Effector memory CD8-positive, alpha-beta T cell (primary cell): ENCODE measurements at regions not wholly inside any gene's neighbourhood (a gene's known extent, or its start where the extent isn't known, plus 50 kb on each side); places are given as distances from the start of the nearest gene placed in this dataset.

Source experiments
- ATAC-seq: fragments of 150-1000 bp; cut with Tn5 transposase; replicated peaks from 2 replicates; pipeline ENCODE4 v1.10.0; 2021; ENCODE audit warnings: mild to moderate bottlenecking, moderate library complexity
- DNase-seq, 3 experiments: peaks; one replicate each; pipeline ENCODE4 v3.0.0; 2021
- H3K27ac Mint-ChIP-seq, 2 donors: one replicate each; pipeline ENCODE4 v1.8.0; 2022; ENCODE audit warnings: mild to moderate bottlenecking in 2 of 2, mixed read lengths in 2 of 2, moderate library complexity in 2 of 2
- H3K27me3 Mint-ChIP-seq, 2 donors: one replicate each; pipeline ENCODE4 v1.8.0; 2022; ENCODE audit warnings: mixed read lengths in 2 of 2
- H3K36me3 Mint-ChIP-seq: one replicate; pipeline ENCODE4 v1.8.0; 2022; ENCODE audit warnings: mild to moderate bottlenecking, moderate library complexity, mixed read lengths; ENCODE audit not compliant: insufficient read depth
- H3K4me1 Mint-ChIP-seq, 2 donors: one replicate each; pipeline ENCODE4 v1.8.0; 2022; ENCODE audit warnings: low read depth in 2 of 2, mixed read lengths in 2 of 2
- H3K4me3 Mint-ChIP-seq, 2 donors: one replicate each; pipeline ENCODE4 v1.8.0; 2022; ENCODE audit warnings: mild to moderate bottlenecking in 2 of 2, mixed read lengths in 2 of 2, moderate library complexity in 2 of 2
- H3K9me3 Mint-ChIP-seq, 2 donors: one replicate each; pipeline ENCODE4 v1.8.0; 2022; ENCODE audit warnings: mixed read lengths in 2 of 2

DNA sequence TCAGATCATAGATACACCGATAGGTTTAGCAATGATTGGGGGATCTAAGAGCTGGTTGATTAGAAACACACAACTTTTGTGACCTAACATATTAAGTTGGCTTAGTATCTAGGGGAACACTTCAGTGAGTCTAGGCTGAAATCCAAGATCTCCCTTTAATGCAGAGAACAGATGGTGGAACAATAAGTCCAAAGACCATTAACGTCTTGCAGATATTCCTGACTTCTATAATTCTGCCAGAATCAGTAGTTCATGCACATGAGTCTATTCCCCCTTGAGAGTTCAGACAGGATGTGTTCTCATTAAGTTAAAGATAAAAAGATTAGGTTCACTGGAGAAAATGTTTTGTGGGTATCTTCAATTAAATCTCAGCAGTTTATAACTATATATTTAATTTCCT is 506.5 kb downstream of the TSN start:
- Mint-ChIP-seq H3K36me3 (no peaks in the 10 kb centered on the region), H3K27ac (no peak overlapping the region), H3K4me3 (no peak overlapping the region), H3K27me3 (no peaks in the 10 kb centered on the region), H3K4me1 (no peaks in the 10 kb centered on the region), H3K9me3 (no peaks in the 10 kb centered on the region)
- ATAC-seq (no peak), DNase-seq (no peak)

GRCh38 chr2:122263746-122264145 is 508.3 kb downstream of the TSN start:
- H3K9me3 Mint-ChIP-seq: no peaks in the 10 kb centered on the region
- ATAC-seq (no peak), DNase-seq (no peak)
- no peaks in the 10 kb centered on the region for H3K36me3 Mint-ChIP-seq
- no peaks in the 10 kb centered on the region for H3K27me3 Mint-ChIP-seq
- H3K27ac Mint-ChIP-seq: no peak overlapping the region
- no peaks in the 10 kb centered on the region for H3K4me1 Mint-ChIP-seq
- no peak overlapping the region for H3K4me3 Mint-ChIP-seq

- Mint-ChIP-seq H3K36me3 (no peaks in the 10 kb centered on the region), H3K27ac (no peak overlapping the region), H3K4me3 (no peak overlapping the region), H3K9me3 (no peaks in the 10 kb centered on the region), H3K4me1 (no peaks in the 10 kb centered on the region), H3K27me3 (no peaks in the 10 kb centered on the region)
- no peak for ATAC-seq
- DNase-seq: no peak
Measured at GRCh38 chr2:122266636-122267035, 511.2 kb downstream of the TSN start.

- no peak for ATAC-seq
- no peak overlapping the region for H3K4me3 Mint-ChIP-seq
- no peak for DNase-seq
- H3K4me1 Mint-ChIP-seq: no peaks in the 10 kb centered on the region
- H3K36me3 Mint-ChIP-seq: no peaks in the 10 kb centered on the region
- no peak overlapping the region for H3K27ac Mint-ChIP-seq
- no peaks in the 10 kb centered on the region for H3K27me3 Mint-ChIP-seq
- no peaks in the 10 kb centered on the region for H3K9me3 Mint-ChIP-seq
Measured at GRCh38 chr2:122267947-122268346, 512.5 kb downstream of the TSN start.

GRCh38 chr2:122273785-122274419 is 518.5 kb downstream of the TSN start:
- Mint-ChIP-seq H3K27ac (no peak overlapping the region), H3K4me3 (no peak overlapping the region), H3K4me1 (no peaks in the 10 kb centered on the region), H3K27me3 (no peaks in the 10 kb centered on the region), H3K9me3 (peaks cover 8 to 13% of the 10 kb centered on the region in 2 donors), H3K36me3 (no peaks in the 10 kb centered on the region)
- ATAC-seq (no peak), DNase-seq (no peak)

DNA sequence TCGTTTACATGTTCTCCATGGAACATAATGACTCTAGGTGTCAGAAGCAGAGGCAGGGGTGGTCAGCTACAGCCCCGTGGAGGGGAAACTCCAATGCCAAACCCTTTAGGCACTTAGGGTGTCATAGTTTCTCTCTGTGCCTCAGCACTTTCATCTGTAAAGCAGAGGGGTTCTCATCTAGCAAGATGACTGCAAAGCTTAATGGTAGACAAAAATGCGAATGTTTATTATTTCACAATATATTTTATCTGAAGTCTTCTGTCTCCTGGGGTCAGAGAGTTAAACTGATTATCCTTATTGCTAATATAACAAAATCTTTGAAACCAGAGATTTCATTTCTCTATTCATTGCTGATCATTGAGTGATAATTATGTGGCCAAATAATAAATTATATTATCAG is 522.5 kb downstream of the TSN start:
- Mint-ChIP-seq H3K27me3 (no peaks in the 10 kb centered on the region), H3K4me1 (no peaks in the 10 kb centered on the region), H3K4me3 (no peak overlapping the region), H3K27ac (no peak overlapping the region), H3K9me3 (peaks cover 15 to 35% of the 10 kb centered on the region in 2 donors), H3K36me3 (no peaks in the 10 kb centered on the region)
- DNase-seq: no peak
- no peak for ATAC-seq

DNA sequence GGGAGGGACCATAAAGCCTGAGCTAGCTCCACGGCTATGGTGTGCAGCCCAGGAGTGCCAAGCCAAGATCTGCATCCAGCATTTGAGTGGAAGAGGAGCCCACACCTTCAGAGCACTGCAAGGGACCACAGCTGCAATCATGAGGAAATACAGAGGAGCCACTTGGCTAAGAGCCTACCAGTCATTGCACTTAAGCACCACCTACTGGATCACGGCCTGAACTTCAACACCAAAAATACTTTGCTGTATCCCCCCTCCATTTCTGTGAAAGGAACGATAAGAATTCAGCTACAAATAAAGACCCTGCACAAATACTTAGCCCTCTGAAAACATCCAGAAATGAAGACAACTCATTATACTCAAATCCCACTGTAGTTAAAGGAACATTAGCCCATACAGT is 545.3 kb downstream of the TSN start:
- Mint-ChIP-seq H3K36me3 (no peaks in the 10 kb centered on the region), H3K4me3 (no peak overlapping the region), H3K27me3 (no peaks in the 10 kb centered on the region), H3K27ac (no peak overlapping the region), H3K4me1 (no peaks in the 10 kb centered on the region), H3K9me3 (peaks cover 7 to 25% of the 10 kb centered on the region in 2 donors)
- ATAC-seq: no peak
- DNase-seq: no peak

GRCh38 chr2:122307763-122308162 is 552.3 kb downstream of the TSN start:
- H3K9me3 Mint-ChIP-seq: no peaks in the 10 kb centered on the region
- no peaks in the 10 kb centered on the region for H3K4me1 Mint-ChIP-seq
- H3K27ac Mint-ChIP-seq: no peak overlapping the region
- H3K27me3 Mint-ChIP-seq: no peaks in the 10 kb centered on the region
- DNase-seq (no peak), ATAC-seq (no peak)
- no peaks in the 10 kb centered on the region for H3K36me3 Mint-ChIP-seq
- H3K4me3 Mint-ChIP-seq: no peak overlapping the region

DNA sequence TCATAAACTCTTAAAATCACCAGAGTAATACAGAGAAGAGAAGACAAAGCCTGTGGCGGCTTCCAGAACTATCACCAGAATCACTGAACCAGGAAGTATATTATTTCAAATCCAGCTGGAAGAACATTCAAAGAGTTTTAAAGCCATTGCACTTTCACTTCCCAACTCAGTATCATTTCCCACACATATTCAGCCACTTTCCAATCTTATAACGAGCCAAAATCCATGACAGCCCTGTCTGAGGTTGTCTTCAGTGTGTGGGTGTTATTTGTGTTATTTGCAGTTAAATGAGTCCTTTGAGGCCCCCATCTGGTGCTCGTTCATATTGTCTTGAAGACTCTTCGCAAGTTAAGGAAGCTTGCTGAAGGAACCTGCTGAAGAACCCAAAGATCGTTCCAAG is 559.9 kb downstream of the TSN start:
- Mint-ChIP-seq H3K27ac (no peak overlapping the region), H3K36me3 (no peaks in the 10 kb centered on the region), H3K9me3 (peaks cover 6 to 8% of the 10 kb centered on the region in 2 donors), H3K4me3 (no peak overlapping the region), H3K27me3 (no peaks in the 10 kb centered on the region), H3K4me1 (no peaks in the 10 kb centered on the region)
- no peak for ATAC-seq
- no peak for DNase-seq

GRCh38 chr2:122319539-122320132 is 564.2 kb downstream of the TSN start:
- Mint-ChIP-seq H3K27ac (no peak overlapping the region), H3K4me3 (no peak overlapping the region)
- DNase-seq: no peak

GRCh38 chr2:122322815-122323214 is 567.4 kb downstream of the TSN start:
- Mint-ChIP-seq H3K27ac (no peak overlapping the region), H3K4me3 (no peak overlapping the region), H3K27me3 (no peaks in the 10 kb centered on the region), H3K9me3 (peaks cover under 1 to 3% of the 10 kb centered on the region in 2 donors), H3K36me3 (no peaks in the 10 kb centered on the region), H3K4me1 (no peaks in the 10 kb centered on the region)
- no peak for DNase-seq
- no peak for ATAC-seq

More at GRCh38 chr2:122319539-122320132, 564.2 kb downstream of the TSN start:
- H3K27me3 Mint-ChIP-seq: no peaks in the 10 kb centered on the region
- no peaks in the 10 kb centered on the region for H3K4me1 Mint-ChIP-seq
- no peaks in the 10 kb centered on the region for H3K36me3 Mint-ChIP-seq
- no peak for ATAC-seq
- H3K9me3 Mint-ChIP-seq: peaks cover 8% of the 10 kb centered on the region in 2 donors

- DNase-seq: no peak
- no peaks in the 10 kb centered on the region for H3K27me3 Mint-ChIP-seq
- H3K36me3 Mint-ChIP-seq: no peaks in the 10 kb centered on the region
- no peak for ATAC-seq
- no peaks in the 10 kb centered on the region for H3K4me1 Mint-ChIP-seq
- no peak overlapping the region for H3K4me3 Mint-ChIP-seq
- H3K27ac Mint-ChIP-seq: no peak overlapping the region
- H3K9me3 Mint-ChIP-seq: peaks cover 0 to 2% of the 10 kb centered on the region in 2 donors
Measured at GRCh38 chr2:122323927-122324326, 568.5 kb downstream of the TSN start.

- Mint-ChIP-seq H3K9me3 (peaks cover 0 to 2% of the 10 kb centered on the region in 2 donors), H3K4me1 (no peaks in the 10 kb centered on the region), H3K4me3 (no peak overlapping the region), H3K27ac (no peak overlapping the region), H3K27me3 (no peaks in the 10 kb centered on the region), H3K36me3 (no peaks in the 10 kb centered on the region)
- no peak for ATAC-seq
- no peak for DNase-seq
Measured at GRCh38 chr2:122326471-122326870, 571.0 kb downstream of the TSN start.

DNA sequence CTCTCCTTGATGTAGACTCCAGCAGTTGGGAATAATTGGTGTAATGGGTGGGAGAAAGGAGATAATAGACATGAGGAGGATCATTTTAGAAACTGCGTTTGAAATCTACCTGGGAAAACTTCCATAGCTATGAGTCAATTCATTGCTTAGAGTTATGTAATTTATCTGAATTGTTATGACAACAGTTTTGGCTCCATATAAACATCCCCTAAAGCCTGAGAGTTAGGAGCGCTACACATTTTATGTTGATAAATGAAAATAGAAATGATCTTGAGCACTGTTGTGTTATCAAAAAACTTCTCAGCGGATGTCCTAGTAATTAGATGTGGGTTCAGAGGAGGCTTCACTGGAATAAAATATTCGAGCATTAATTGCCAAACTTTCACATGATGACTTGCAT is 573.4 kb downstream of the TSN start:
- H3K27me3 Mint-ChIP-seq: no peaks in the 10 kb centered on the region

More for the DNA sequence above, 573.4 kb downstream of the TSN start:
- H3K27ac Mint-ChIP-seq: no peak overlapping the region
- H3K9me3 Mint-ChIP-seq: peaks cover 1 to 3% of the 10 kb centered on the region in 2 donors
- H3K4me1 Mint-ChIP-seq: no peaks in the 10 kb centered on the region
- H3K4me3 Mint-ChIP-seq: no peak overlapping the region
- H3K36me3 Mint-ChIP-seq: no peaks in the 10 kb centered on the region
- DNase-seq (no peak), ATAC-seq (no peak)
